Kidney epithelial cell (primary cell): ENCODE measurements at regions not wholly inside any gene's neighbourhood (a gene's known extent, or its start where the extent isn't known, plus 50 kb on each side); places are given as distances from the start of the nearest gene placed in this dataset.

ENCODE experiments used
- DNase-seq: peaks from one replicate; pipeline ENCODE4 v3.0.0-alpha.2; 2010; ENCODE audit warnings: low read depth
- H3K27me3 ChIP-seq: 2 replicates; pipeline ENCODE4 v1.6.0; 2011; ENCODE audit warnings: low read length; ENCODE audit not compliant: control insufficient read depth, insufficient read depth
- H3K36me3 ChIP-seq: 2 replicates; pipeline ENCODE4 v1.5.1; 2011; ENCODE audit warnings: low read length; ENCODE audit not compliant: control insufficient read depth, insufficient read depth
- H3K4me3 ChIP-seq: 2 replicates; pipeline ENCODE4 v1.5.1; 2011; ENCODE audit warnings: low read depth, mild to moderate bottlenecking, control low read depth, low read length
- CTCF ChIP-seq: IDR thresholded peaks from 2 replicates; pipeline ENCODE4 v1.5.1; 2011; ENCODE audit warnings: mild to moderate bottlenecking, moderate library complexity, low read length, control low read depth, inconsistent platforms; ENCODE audit not compliant: insufficient read depth, poor library complexity, severe bottlenecking

GRCh38 chr2:203798296-203799087 lies 69.1 kb upstream of the CTLA4 start:
- Histone ChIP-seq H3K36me3 (no peaks in the 10 kb centered on the region), H3K27me3 (no peaks in the 10 kb centered on the region), H3K4me3 (no peak overlapping the region)
- TF ChIP-seq CTCF = no peak
- no peak for DNase-seq

- TF ChIP-seq CTCF = no peak
These were observed 67.7 kb upstream of the CTLA4 start for GRCh38 chr2:203799908-203800307.

GRCh38 chr2:203800783-203801182 lies 66.8 kb upstream of the CTLA4 start:
- H3K4me3 ChIP-seq = no peak overlapping the region
- TF ChIP-seq CTCF = no peak

More at GRCh38 chr2:203799908-203800307, 67.7 kb upstream of the CTLA4 start:
- Histone ChIP-seq H3K27me3 (no peaks in the 10 kb centered on the region), H3K36me3 (no peaks in the 10 kb centered on the region), H3K4me3 (no peak overlapping the region)
- DNase-seq = no peak

GRCh38 chr2:203802342-203803052 lies 65.1 kb upstream of the CTLA4 start:
- TF ChIP-seq CTCF = no peak
- Histone ChIP-seq H3K4me3 (no peak overlapping the region), H3K36me3 (no peaks in the 10 kb centered on the region), H3K27me3 (no peaks in the 10 kb centered on the region)
- peak; percentile 25 for DNase-seq

More at GRCh38 chr2:203800783-203801182, 66.8 kb upstream of the CTLA4 start:
- DNase-seq = no peak
- no peaks in the 10 kb centered on the region for H3K27me3 ChIP-seq
- no peaks in the 10 kb centered on the region for H3K36me3 ChIP-seq

- Histone ChIP-seq H3K4me3 (no peak overlapping the region), H3K27me3 (no peaks in the 10 kb centered on the region), H3K36me3 (no peaks in the 10 kb centered on the region)
- no peak for TF ChIP-seq CTCF
- no peak for DNase-seq
These were observed 64.5 kb upstream of the CTLA4 start for GRCh38 chr2:203803053-203803429.
